Small intestine (tissue), 7 donors: ENCODE measurements at regions not wholly inside any gene's neighbourhood (a gene's known extent, or its start where the extent isn't known, plus 50 kb on each side); places are given as distances from the start of the nearest gene placed in this dataset.

ENCODE experiments used
- DNase-seq, 2 donors: peaks; one replicate each; pipeline versions ENCODE4 v3.0.0 to v3.0.0-alpha.2; 2013
- FAIRE-seq: peaks from 2 replicates; lab custom pipeline; 2012; peaks lifted over from hg19 to GRCh38; lab: Jason Lieb, UNC
- H3K27ac ChIP-seq, 3 donors: one replicate each; pipeline ENCODE4 v1.5.1; 2013; ENCODE audit warnings: low read length in 2 of 3, mild to moderate bottlenecking in 2 of 3, control low read depth in 1 of 3, inconsistent platforms in 1 of 3, low read depth in 1 of 3, moderate library complexity in 1 of 3
- H3K27me3 ChIP-seq, 3 donors: one replicate each; pipeline ENCODE4 v1.6.1; 2013; ENCODE audit warnings: low read length in 3 of 3, inconsistent platforms in 1 of 3; ENCODE audit not compliant: control insufficient read depth in 3 of 3, insufficient read depth in 3 of 3
- H3K36me3 ChIP-seq, 3 donors: one replicate each; pipeline ENCODE4 v1.6.1; 2013; ENCODE audit warnings: low read length in 3 of 3, inconsistent platforms in 1 of 3, low read depth in 1 of 3, mild to moderate bottlenecking in 1 of 3, moderate library complexity in 1 of 3; ENCODE audit not compliant: control insufficient read depth in 3 of 3, insufficient read depth in 2 of 3
- H3K4me1 ChIP-seq, 3 donors: one replicate each; pipeline ENCODE4 v1.6.1; 2013; ENCODE audit warnings: low read length in 2 of 3, inconsistent platforms in 1 of 3, low read depth in 1 of 3, mild to moderate bottlenecking in 1 of 3, moderate library complexity in 1 of 3; ENCODE audit not compliant: control insufficient read depth in 3 of 3, insufficient read depth in 2 of 3
- H3K4me3 ChIP-seq, 3 donors: one replicate each; pipeline ENCODE4 v1.5.1; 2013; ENCODE audit warnings: low read length in 3 of 3, control low read depth in 1 of 3, inconsistent platforms in 1 of 3, low read depth in 1 of 3, mild to moderate bottlenecking in 1 of 3, moderate library complexity in 1 of 3
- H3K9me3 ChIP-seq, 2 donors: one replicate each; pipeline ENCODE4 v1.6.1; 2013; ENCODE audit warnings: low read depth in 1 of 2, low read length in 1 of 2; ENCODE audit not compliant: control insufficient read depth in 2 of 2, insufficient read depth in 1 of 2
- WGBS, 3 donors: extraction: QIAGEN DNeasy Blood & Tissue Kit; methylation state at CpG; one replicate each; pipeline ENCODE4 v1.1.7; 2013; 5-methylcytosine and 5-hydroxymethylcytosine counted together
- donor health status: healthy with polysubstance abuse.
- donor health status: control.
- donor health status: control.
- donor health status: Bipolar disorder and iron deficiency.
- donor health status: healthy.

GRCh38 chr10:129116371-129116770 lies 350.7 kb upstream of the MGMT start:
- Histone ChIP-seq H3K36me3 (no peaks in the 10 kb centered on the region), H3K9me3 (no peaks in the 10 kb centered on the region), H3K27ac (no peak overlapping the region), H3K27me3 (peaks cover 0 to 2% (median 0%) of the 10 kb centered on the region in 3 donors), H3K4me3 (no peak overlapping the region), H3K4me1 (no peaks in the 10 kb centered on the region)
- no peak for DNase-seq
- WGBS, 3 donors, result 86 to 88% (median 86%) methylated on average over 8 of the region's 8 CpGs
- FAIRE-seq, result no peak

GRCh38 chr10:129120441-129120840 lies 346.6 kb upstream of the MGMT start:
- 37 to 48% (median 45%) methylated on average over 2 of the region's 2 CpGs for WGBS, 3 donors
- Histone ChIP-seq H3K36me3 (no peaks in the 10 kb centered on the region), H3K4me1 (no peaks in the 10 kb centered on the region), H3K4me3 (no peak overlapping the region), H3K27ac (no peak overlapping the region), H3K27me3 (peaks cover 0 to 2% (median 0%) of the 10 kb centered on the region in 3 donors), H3K9me3 (no peaks in the 10 kb centered on the region)
- no peak for DNase-seq
- no peak for FAIRE-seq

GRCh38 chr10:129122846-129123245 lies 344.2 kb upstream of the MGMT start:
- Histone ChIP-seq H3K27ac (no peak overlapping the region), H3K27me3 (peaks cover 0 to 2% (median 0%) of the 10 kb centered on the region in 3 donors), H3K4me3 (no peak overlapping the region), H3K4me1 (no peaks in the 10 kb centered on the region), H3K9me3 (no peaks in the 10 kb centered on the region), H3K36me3 (no peaks in the 10 kb centered on the region)
- DNase-seq (no peak), FAIRE-seq (no peak)
- 78 to 96% (median 85%) methylated on average over 3 of the region's 3 CpGs for WGBS, 3 donors

- peaks cover 0 to 2% (median 0%) of the 10 kb centered on the region in 3 donors for H3K27me3 ChIP-seq
- WGBS, 3 donors, result 51 to 59% (median 58%) methylated on average over 6 of the region's 6 CpGs
- H3K27ac ChIP-seq, result no peak overlapping the region
- H3K4me1 ChIP-seq, result no peaks in the 10 kb centered on the region
- H3K4me3 ChIP-seq, result no peak overlapping the region
- no peaks in the 10 kb centered on the region for H3K9me3 ChIP-seq
- H3K36me3 ChIP-seq, result no peaks in the 10 kb centered on the region
- FAIRE-seq, result no peak
- DNase-seq, result no peak
These were observed 343.6 kb upstream of the MGMT start for GRCh38 chr10:129123428-129123827.

GRCh38 chr10:129126982-129127381 lies 340.1 kb upstream of the MGMT start:
- no peak overlapping the region for H3K4me3 ChIP-seq
- 73 to 84% (median 75%) methylated on average over 4 of the region's 4 CpGs for WGBS, 3 donors
- H3K36me3 ChIP-seq, result no peaks in the 10 kb centered on the region
- H3K9me3 ChIP-seq, result no peaks in the 10 kb centered on the region
- H3K27me3 ChIP-seq, result no peaks in the 10 kb centered on the region
- H3K4me1 ChIP-seq, result no peaks in the 10 kb centered on the region
- no peak for DNase-seq
- H3K27ac ChIP-seq, result no peak overlapping the region
- FAIRE-seq, result no peak

GRCh38 chr10:129131457-129132132 lies 335.4 kb upstream of the MGMT start:
- DNase-seq, result no peak

GRCh38 chr10:129133856-129134255 lies 333.2 kb upstream of the MGMT start:
- peaks cover 0 to 2% (median 0%) of the 10 kb centered on the region in 3 donors for H3K27me3 ChIP-seq
- no peak for DNase-seq
- H3K36me3 ChIP-seq, result no peaks in the 10 kb centered on the region
- 61 to 88% (median 72%) methylated on average over 5 of the region's 5 CpGs for WGBS, 3 donors
- no peak for FAIRE-seq
- H3K9me3 ChIP-seq, result no peaks in the 10 kb centered on the region
- no peak overlapping the region for H3K27ac ChIP-seq
- no peaks in the 10 kb centered on the region for H3K4me1 ChIP-seq
- no peak overlapping the region for H3K4me3 ChIP-seq

More at GRCh38 chr10:129131457-129132132, 335.4 kb upstream of the MGMT start:
- no peaks in the 10 kb centered on the region for H3K9me3 ChIP-seq
- 69 to 78% (median 72%) methylated on average over 12 of the region's 12 CpGs for WGBS, 3 donors
- H3K4me1 ChIP-seq, result no peaks in the 10 kb centered on the region
- no peaks in the 10 kb centered on the region for H3K36me3 ChIP-seq
- no peak for FAIRE-seq
- H3K27ac ChIP-seq, result no peak overlapping the region
- H3K27me3 ChIP-seq, result no peaks in the 10 kb centered on the region
- H3K4me3 ChIP-seq, result no peak overlapping the region

GRCh38 chr10:129134371-129134770 lies 332.7 kb upstream of the MGMT start:
- no peaks in the 10 kb centered on the region for H3K36me3 ChIP-seq
- 73 to 82% (median 76%) methylated on average over 11 of the region's 11 CpGs for WGBS, 3 donors
- H3K4me3 ChIP-seq, result no peak overlapping the region
- H3K27me3 ChIP-seq, result peaks cover 0 to 5% (median 0%) of the 10 kb centered on the region in 3 donors
- no peak for DNase-seq
- FAIRE-seq, result no peak
- no peaks in the 10 kb centered on the region for H3K4me1 ChIP-seq
- H3K9me3 ChIP-seq, result no peaks in the 10 kb centered on the region
- H3K27ac ChIP-seq, result no peak overlapping the region

GRCh38 chr10:129135624-129136023 lies 331.4 kb upstream of the MGMT start:
- no peak overlapping the region for H3K4me3 ChIP-seq
- DNase-seq (no peak), FAIRE-seq (no peak)
- no peak overlapping the region for H3K27ac ChIP-seq
- H3K4me1 ChIP-seq, result no peaks in the 10 kb centered on the region
- 43 to 62% (median 47%) methylated on average over 5 of the region's 5 CpGs for WGBS, 3 donors
- H3K9me3 ChIP-seq, result no peaks in the 10 kb centered on the region
- H3K27me3 ChIP-seq, result peaks cover 0 to 5% (median 0%) of the 10 kb centered on the region in 3 donors
- H3K36me3 ChIP-seq, result no peaks in the 10 kb centered on the region
